ENCODE measurements at regions not wholly inside any gene's neighbourhood (a gene's known extent, or its start where the extent isn't known, plus 50 kb on each side); places are given as distances from the start of the nearest gene placed in this dataset.

GRCh38 chr1:38258085-38258627 is 211.6 kb upstream of the POU3F1 start:
- H3K4me3 ChIP-seq (ENCODE audit: low read depth, low read length, poor library complexity, severe bottlenecking) = no peak overlapping the region
- H3K9me3 ChIP-seq (ENCODE audit: low read length) = no peaks in the 10 kb centered on the region
- no peak overlapping the region for H3K9ac ChIP-seq (ENCODE audit: low read length)
- no peaks in the 10 kb centered on the region for H3K36me3 ChIP-seq (ENCODE audit: insufficient read depth, low read length)
- H3F3A ChIP-seq (ENCODE audit: insufficient read depth, low read length) = no peaks in the 10 kb centered on the region
- H3K4me1 ChIP-seq (ENCODE audit: insufficient read depth, low read length, severe bottlenecking) = no peaks in the 10 kb centered on the region
- H4K20me1 ChIP-seq (ENCODE audit: insufficient read depth, low read length) = no peaks in the 10 kb centered on the region
- TF ChIP-seq EZH2 (IDR thresholded peaks at IDR 0.05; ENCODE audit: borderline replicate concordance, low read length) (no peak), CTCF (IDR thresholded peaks at IDR 0.05; ENCODE audit: low read length) (no peak)
- H3K79me2 ChIP-seq (ENCODE audit: insufficient read depth, low read length) = no peaks in the 10 kb centered on the region
- H2AFZ ChIP-seq (ENCODE audit: low read length) = no peak overlapping the region
- H3K9me2 ChIP-seq (ENCODE audit: low read depth, low read length) = no peaks in the 10 kb centered on the region
- no peaks in the 10 kb centered on the region for H3K27me3 ChIP-seq (ENCODE audit: insufficient read depth, low read length)
- H3K27ac ChIP-seq (ENCODE audit: low read depth, low read length, poor library complexity, severe bottlenecking) = no peak overlapping the region
- no peak overlapping the region for H3K4me2 ChIP-seq (ENCODE audit: low read length)

DNA sequence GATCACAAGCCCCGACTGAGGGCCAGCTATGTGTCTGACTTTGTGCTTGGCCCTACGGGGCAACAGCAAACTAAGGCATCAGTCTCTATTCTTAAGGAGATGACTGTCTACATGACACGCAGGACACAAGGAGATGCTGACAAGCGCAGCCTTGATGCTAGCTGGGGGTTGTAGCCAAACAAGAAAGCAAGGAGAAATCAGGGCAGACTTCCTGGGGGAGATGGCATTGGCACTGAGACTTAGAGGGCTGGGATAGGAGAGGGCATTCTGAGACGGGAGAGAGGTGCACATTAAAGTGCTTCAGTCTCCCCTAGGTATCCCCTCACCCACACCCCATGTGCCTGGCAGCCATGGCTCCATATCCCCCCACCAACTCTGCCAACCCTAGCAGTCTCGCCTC is 210.8 kb upstream of the POU3F1 start:
- Histone ChIP-seq H3K9me2 (ENCODE audit: low read depth, low read length) (no peaks in the 10 kb centered on the region), H3K4me1 (ENCODE audit: insufficient read depth, low read length, severe bottlenecking) (no peaks in the 10 kb centered on the region), H3K9me3 (ENCODE audit: low read length) (no peaks in the 10 kb centered on the region), H3K9ac (ENCODE audit: low read length) (no peak overlapping the region), H3K4me3 (ENCODE audit: low read depth, low read length, poor library complexity, severe bottlenecking) (no peak overlapping the region), H3K79me2 (ENCODE audit: insufficient read depth, low read length) (no peaks in the 10 kb centered on the region), H3K27ac (ENCODE audit: low read depth, low read length, poor library complexity, severe bottlenecking) (no peak overlapping the region), H3K27me3 (ENCODE audit: insufficient read depth, low read length) (no peaks in the 10 kb centered on the region), H3K4me2 (ENCODE audit: low read length) (no peak overlapping the region), H2AFZ (ENCODE audit: low read length) (no peak overlapping the region), H4K20me1 (ENCODE audit: insufficient read depth, low read length) (no peaks in the 10 kb centered on the region), H3K36me3 (ENCODE audit: insufficient read depth, low read length) (no peaks in the 10 kb centered on the region), H3F3A (ENCODE audit: insufficient read depth, low read length) (no peaks in the 10 kb centered on the region)
- TF ChIP-seq CTCF (IDR thresholded peaks at IDR 0.05; ENCODE audit: low read length) (no peak), EZH2 (IDR thresholded peaks at IDR 0.05; ENCODE audit: borderline replicate concordance, low read length) (no peak)

DNA sequence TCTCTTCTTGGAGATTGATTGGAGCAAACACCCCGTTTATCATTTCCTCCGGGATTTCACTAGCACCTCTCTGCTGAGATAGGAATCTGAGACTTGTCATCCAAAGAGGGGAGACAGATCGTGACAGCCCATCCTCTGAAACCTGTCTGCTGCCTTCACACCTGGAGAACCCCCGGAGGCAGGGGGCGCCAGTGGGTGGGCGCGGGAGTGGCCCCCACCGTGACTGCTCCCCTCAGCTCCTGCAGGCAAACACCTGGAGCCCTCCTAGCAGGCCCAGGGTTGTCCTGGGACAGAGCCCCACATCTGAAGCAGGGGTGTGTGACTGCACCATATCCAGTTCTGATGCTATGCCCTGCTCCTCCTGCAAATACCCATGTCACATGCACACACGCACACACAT is 209.5 kb upstream of the POU3F1 start:
- H3K9me3 ChIP-seq (ENCODE audit: low read length) = no peaks in the 10 kb centered on the region

More for the DNA sequence above, 209.5 kb upstream of the POU3F1 start:
- H3K4me1 ChIP-seq (ENCODE audit: insufficient read depth, low read length, severe bottlenecking) = no peaks in the 10 kb centered on the region
- H3K36me3 ChIP-seq (ENCODE audit: insufficient read depth, low read length) = no peaks in the 10 kb centered on the region
- H3K9ac ChIP-seq (ENCODE audit: low read length) = no peak overlapping the region
- no peak overlapping the region for H3K27ac ChIP-seq (ENCODE audit: low read depth, low read length, poor library complexity, severe bottlenecking)
- no peak overlapping the region for H3K4me2 ChIP-seq (ENCODE audit: low read length)
- no peaks in the 10 kb centered on the region for H3K9me2 ChIP-seq (ENCODE audit: low read depth, low read length)
- H3K27me3 ChIP-seq (ENCODE audit: insufficient read depth, low read length) = no peaks in the 10 kb centered on the region; the same call in 1 of the 2 replicates
- H4K20me1 ChIP-seq (ENCODE audit: insufficient read depth, low read length) = no peaks in the 10 kb centered on the region
- no peaks in the 10 kb centered on the region for H3K79me2 ChIP-seq (ENCODE audit: insufficient read depth, low read length)
- TF ChIP-seq CTCF (IDR thresholded peaks at IDR 0.05; ENCODE audit: low read length) (no peak), EZH2 (IDR thresholded peaks at IDR 0.05; ENCODE audit: borderline replicate concordance, low read length) (no peak)
- no peak overlapping the region for H2AFZ ChIP-seq (ENCODE audit: low read length)
- no peak overlapping the region for H3K4me3 ChIP-seq (ENCODE audit: low read depth, low read length, poor library complexity, severe bottlenecking)
- no peaks in the 10 kb centered on the region for H3F3A ChIP-seq (ENCODE audit: insufficient read depth, low read length)

All from OCI-LY1 (cell line).